Activated gamma-delta T cell (primary cell): ENCODE measurements at regions not wholly inside any gene's neighbourhood (a gene's known extent, or its start where the extent isn't known, plus 50 kb on each side); places are given as distances from the start of the nearest gene placed in this dataset.
"Not testable (repeated sequence)": the region's sequence is repeated elsewhere in the genome, so short reads cannot be mapped to it uniquely, and the experiment has no call there.

Source experiments
- DNase-seq: peaks from one replicate; lab custom pipeline; 2025; lab: John Stamatoyannopoulos, UW

- no peak for DNase-seq
Measured at GRCh38 chr11:41713030-41713429, 253.6 kb upstream of the LRRC4C start.

DNA sequence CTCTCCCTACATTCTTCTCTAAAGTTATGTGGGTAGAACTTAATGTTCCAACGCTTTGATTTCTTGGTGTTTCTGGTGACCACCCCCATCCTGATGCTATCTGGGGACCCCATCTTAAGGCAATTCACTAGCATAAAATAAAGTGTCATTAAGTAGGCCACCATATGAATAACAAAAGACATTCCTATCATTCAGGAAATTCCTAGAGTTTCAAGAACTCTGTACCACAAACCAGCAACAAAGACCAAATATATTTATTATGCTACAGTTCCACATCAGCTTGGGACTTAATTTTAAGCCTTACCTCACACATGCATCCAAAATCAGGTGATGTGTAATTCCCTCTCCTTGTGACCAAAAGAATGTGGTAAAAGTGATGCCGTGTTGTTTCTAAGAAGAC lies 254.6 kb upstream of the LRRC4C start:
- no peak for DNase-seq

DNA sequence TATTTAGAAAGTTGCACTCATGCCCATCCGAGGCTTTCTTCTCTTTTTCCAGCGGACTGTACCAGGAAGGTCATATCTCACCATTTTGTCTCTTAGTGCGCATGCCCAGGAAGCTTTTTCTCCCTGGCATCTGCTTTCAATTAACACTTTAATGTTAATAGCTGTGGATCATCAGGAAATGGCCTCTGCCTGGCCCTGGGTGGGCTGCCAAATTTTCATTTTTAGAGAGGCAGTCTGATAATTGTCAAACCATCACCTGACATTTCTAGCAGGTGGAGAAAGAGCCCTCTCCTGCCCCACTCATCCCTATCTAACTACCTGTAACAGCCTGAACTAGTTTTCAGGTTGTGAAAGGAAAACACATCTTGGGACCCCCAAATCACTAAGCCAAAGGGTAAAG lies 257.4 kb upstream of the LRRC4C start:
- DNase-seq, result no peak

- DNase-seq, result no peak
Measured at GRCh38 chr11:41720761-41721160, 261.3 kb upstream of the LRRC4C start.

DNA sequence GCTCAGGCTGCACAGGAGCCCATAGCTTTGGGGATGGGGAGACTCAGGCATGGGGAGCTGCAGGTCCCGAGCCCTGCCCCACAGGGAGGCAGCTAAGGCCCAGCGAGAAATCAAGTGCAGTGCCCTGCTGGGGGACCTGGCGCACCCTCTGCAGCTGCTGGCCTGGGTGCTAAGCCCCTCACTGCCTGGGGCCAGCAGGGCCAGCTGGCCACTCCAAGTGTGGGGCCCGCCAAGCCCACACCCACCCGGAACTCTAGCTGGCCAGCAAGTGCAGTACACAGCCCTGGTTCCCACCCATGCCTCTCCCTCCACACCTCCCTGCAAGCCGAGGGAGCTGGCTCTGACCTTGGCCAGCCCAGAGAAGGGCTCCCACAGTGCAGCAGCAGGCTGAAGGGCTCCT lies 268.7 kb upstream of the LRRC4C start:
- not testable (repeated sequence) for DNase-seq

DNA sequence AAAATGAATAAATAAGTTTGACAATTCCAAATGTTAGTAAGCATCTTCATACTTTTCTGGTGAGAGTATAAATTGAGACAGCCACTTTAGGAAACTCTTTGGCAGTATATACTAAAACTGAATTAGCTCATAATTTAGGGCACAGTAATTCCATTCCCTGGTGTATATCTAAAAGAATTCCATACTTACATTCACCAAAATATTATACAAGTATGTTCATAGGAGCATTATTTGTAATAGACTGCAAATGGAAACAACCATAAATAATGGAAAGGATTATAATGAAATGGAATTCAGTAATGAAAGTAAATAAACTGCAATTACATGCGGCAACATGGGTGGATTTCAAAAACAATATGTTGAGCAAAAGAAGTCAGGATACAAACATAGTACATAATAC lies 315.8 kb upstream of the LRRC4C start:
- DNase-seq, result no peak

- DNase-seq, result no peak
Measured at GRCh38 chr11:41779401-41779960, 320.0 kb upstream of the LRRC4C start.

- DNase-seq, result no peak
Measured at GRCh38 chr11:41781441-41781840, 322.0 kb upstream of the LRRC4C start.

GRCh38 chr11:41784513-41785335 lies 325.3 kb upstream of the LRRC4C start:
- no peak for DNase-seq

DNA sequence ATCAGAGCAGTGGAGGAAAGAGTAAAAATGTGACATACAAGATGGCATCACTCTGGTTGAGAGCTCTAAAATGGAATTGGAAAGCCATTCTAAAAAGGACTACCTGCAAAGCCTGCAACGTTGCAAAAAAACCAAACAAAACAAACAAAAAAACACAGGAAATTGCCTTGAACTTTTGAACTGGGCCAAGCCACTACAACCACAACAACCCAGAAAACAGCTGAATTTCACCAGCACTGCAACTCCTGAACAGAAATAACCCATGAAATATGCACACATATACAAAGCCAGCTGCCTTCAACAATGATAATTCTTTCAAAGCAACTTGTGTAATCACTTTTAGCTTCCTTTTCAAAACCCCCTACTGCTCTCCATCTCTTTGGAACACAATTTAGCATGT lies 326.6 kb upstream of the LRRC4C start:
- no peak for DNase-seq

DNA sequence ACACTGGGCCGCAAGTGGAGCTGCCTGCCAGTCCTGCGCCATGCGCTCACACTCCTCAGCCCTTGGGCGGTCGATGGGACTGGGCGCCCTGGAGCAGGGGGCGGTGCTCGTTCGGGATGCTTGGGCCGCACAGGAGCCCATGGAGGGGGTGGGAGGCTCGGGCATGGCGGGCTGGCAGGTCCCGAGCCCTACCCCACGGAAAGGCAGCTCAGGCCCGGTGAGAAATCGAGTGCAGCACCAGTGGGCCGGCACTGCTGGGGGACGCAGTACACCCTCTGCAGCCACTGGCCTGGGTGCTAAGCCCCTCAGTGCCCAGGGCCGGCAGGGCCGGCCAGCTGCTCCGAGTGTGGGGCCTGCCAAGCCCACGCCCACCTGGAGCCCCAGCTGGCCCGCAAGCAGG lies 328.7 kb upstream of the LRRC4C start:
- DNase-seq, result peak; percentile 9

DNA sequence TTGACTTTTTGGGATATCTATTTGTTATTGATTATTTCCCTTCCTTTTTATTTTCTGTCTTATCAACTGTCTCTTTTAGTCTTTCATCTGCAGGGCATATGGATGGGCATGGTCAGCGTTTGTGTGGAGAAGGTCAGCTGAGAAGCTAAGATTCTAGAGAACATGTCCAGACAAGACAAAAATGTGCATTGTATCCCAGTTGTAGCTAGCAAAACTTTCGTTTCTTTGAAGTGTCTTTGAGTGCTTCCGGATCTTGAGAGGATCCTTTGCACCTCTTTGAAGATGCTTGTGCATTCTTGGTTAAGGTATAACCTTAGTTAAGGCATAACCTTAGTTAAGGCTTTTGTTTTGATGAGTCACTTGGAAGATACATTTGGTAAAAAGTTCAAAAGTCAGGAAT lies 329.9 kb upstream of the LRRC4C start:
- no peak for DNase-seq

GRCh38 chr11:41795004-41795403 lies 335.6 kb upstream of the LRRC4C start:
- no peak for DNase-seq

DNA sequence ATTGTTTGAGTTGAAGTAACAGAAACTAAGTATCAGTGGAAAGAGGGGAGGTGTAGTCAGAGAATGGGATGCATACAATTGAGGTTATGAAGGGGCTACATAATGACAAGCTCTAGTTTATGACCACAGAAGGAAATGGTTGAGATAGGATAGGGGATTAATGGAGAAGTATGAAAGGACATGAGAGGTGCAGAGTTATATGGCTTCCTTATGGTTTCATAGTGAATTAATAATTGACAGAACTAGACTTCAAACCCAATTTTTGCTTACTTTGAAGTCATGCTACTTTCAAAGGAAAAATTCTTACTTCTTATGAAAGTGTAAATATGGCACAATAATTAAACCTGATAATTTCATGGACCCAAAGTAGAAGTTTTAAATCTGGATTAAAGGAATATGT lies 340.3 kb upstream of the LRRC4C start:
- DNase-seq, result no peak

GRCh38 chr11:41803895-41804294 lies 344.4 kb upstream of the LRRC4C start:
- DNase-seq, result no peak

GRCh38 chr11:41816396-41816795 lies 356.9 kb upstream of the LRRC4C start:
- no peak for DNase-seq

- not testable (repeated sequence) for DNase-seq
Measured at GRCh38 chr11:41824287-41824686, 364.8 kb upstream of the LRRC4C start.

DNA sequence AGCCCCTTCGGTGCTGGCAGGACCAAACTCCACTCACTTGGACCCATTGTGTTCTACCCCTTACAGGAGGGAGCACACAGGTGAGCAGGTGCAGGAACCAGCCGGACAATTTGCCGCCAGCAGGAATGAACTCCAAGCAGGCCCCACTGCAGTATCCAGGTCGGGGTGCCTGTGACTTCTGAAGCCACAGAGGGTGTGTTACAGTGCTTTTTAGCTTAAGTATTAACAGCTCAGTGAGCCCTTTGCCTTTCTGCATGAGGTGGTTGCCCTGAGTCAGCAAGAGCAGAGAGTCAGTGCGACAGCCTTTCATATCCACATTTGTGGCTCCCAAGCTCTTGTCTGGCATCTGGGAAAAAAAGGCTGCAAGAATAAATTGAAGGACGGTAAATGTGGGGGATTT lies 366.6 kb upstream of the LRRC4C start:
- no peak for DNase-seq

DNA sequence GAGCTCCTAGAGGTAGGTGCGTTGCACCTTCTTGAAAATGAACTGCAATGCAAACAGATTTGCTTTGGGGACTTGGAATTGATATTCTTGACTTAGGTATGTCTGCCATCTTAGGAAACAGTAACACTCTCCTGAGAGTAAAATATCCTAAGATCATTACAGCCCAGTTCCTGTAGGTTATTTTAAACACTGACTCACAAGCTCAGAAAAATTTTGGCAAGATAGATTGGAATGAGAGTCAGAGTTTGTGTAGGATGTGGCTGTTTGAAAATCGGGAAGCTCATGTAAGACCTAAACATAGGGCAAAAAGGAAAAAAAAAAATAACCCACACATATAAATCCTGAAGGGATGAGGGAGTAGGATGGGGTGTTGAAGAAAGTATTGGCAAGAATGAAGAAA lies 377.0 kb upstream of the LRRC4C start:
- no peak for DNase-seq

- DNase-seq, result no peak
Measured at GRCh38 chr11:41842673-41843072, 383.2 kb upstream of the LRRC4C start.

DNA sequence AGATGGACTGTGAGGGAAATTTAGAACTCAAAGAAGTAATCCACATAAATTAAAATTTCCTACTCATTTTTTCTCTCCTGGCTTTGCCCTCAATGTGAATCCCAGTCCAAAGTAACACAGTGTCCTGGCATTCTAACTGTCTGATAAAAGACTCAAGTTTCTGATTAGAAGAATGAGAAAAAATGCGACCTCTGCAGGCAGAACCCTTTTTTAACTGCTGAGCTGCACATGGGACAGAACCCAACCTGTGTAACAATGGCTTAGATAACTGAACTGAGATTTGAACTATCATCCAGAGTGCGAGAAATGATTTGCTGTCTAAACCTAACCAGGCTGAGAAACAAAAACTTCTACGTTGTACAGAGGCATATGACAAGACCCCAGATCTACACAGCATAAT lies 385.6 kb upstream of the LRRC4C start:
- no peak for DNase-seq

DNA sequence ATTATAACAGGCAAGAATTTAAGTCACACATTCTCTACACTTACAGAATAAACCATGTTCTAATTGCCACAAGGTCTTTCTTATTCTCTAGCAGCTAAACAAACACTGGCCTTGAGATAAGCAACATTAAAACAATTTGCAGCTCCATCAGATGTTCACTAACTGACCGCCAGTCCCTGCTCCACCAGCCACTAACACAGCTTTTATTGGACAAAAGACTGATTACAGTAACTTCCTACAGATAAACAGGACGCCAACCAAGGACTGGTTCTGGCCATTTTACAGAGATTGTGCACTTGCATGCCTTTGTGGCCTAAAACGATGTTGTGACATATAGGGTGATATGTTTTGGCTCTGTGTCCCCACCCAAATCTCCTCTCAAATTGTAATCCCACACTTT lies 388.9 kb upstream of the LRRC4C start:
- no peak for DNase-seq

- no peak for DNase-seq
Measured at GRCh38 chr11:41849250-41849649, 389.8 kb upstream of the LRRC4C start.

- DNase-seq, result no peak
Measured at GRCh38 chr11:41851743-41852142, 392.3 kb upstream of the LRRC4C start.
